GM23338 (cell line): ENCODE measurements at regions not wholly inside any gene's neighbourhood (a gene's known extent, or its start where the extent isn't known, plus 50 kb on each side); places are given as distances from the start of the nearest gene placed in this dataset.

Experiments
- ATAC-seq: fragments of 200-7000 bp; cut with Tn5 transposase; 3 replicates; pipeline ENCODE4 v1.9.1; 2020
- DNase-seq: peaks from one replicate; pipeline ENCODE4 v3.0.0-alpha.2; 2015; ENCODE audit warnings: low spot score
- H2AFZ ChIP-seq: fragments of 200-600 bp; sonication (generic); 2 replicates; pipeline ENCODE4 v1.8.0; 2016; ENCODE audit warnings: antibody characterized with exemption, mild to moderate bottlenecking, moderate library complexity
- H3F3A ChIP-seq: fragments of 200-600 bp; sonication (generic); replicated peaks from 2 replicates; pipeline ENCODE4 v1.8.0; 2017; ENCODE audit warnings: antibody characterized with exemption, mixed run types, low read depth
- H3K27ac ChIP-seq: fragments of 200-600 bp; sonication (generic); 2 replicates; pipeline ENCODE4 v1.6.1; 2016; ENCODE audit warnings: low read depth
- H3K27me3 ChIP-seq: fragments of 200-600 bp; sonication (generic); 2 replicates; pipeline ENCODE4 v1.8.0; 2016; ENCODE audit warnings: mild to moderate bottlenecking, mixed run types, moderate library complexity; ENCODE audit not compliant: insufficient read depth
- H3K36me3 ChIP-seq: fragments of 200-600 bp; sonication (generic); 2 replicates; pipeline ENCODE4 v1.8.0; 2016; ENCODE audit warnings: mild to moderate bottlenecking; ENCODE audit not compliant: insufficient read depth
- H3K4me1 ChIP-seq: fragments of 200-600 bp; sonication (generic); 2 replicates; pipeline ENCODE4 v1.8.0; 2016; ENCODE audit warnings: mild to moderate bottlenecking, moderate library complexity; ENCODE audit not compliant: insufficient read depth
- H3K4me2 ChIP-seq: fragments of 200-600 bp; sonication (generic); 2 replicates; pipeline ENCODE4 v1.7.1; 2017; ENCODE audit warnings: mixed run types
- H3K4me3 ChIP-seq: fragments of 200-600 bp; sonication (generic); 2 replicates; pipeline ENCODE4 v1.6.1; 2016; ENCODE audit warnings: mixed run types
- H3K79me2 ChIP-seq: fragments of 200-600 bp; sonication (generic); replicated peaks from 2 replicates; pipeline ENCODE4 v1.8.0; 2017; ENCODE audit warnings: mild to moderate bottlenecking; ENCODE audit not compliant: insufficient read depth
- H3K9me2 ChIP-seq: fragments of 200-600 bp; sonication (generic); 2 replicates; pipeline ENCODE4 v1.8.0; 2017; ENCODE audit not compliant: insufficient read depth
- H4K20me1 ChIP-seq: fragments of 200-600 bp; sonication (generic); replicated peaks from 2 replicates; pipeline ENCODE4 v1.8.0; 2017; ENCODE audit warnings: mild to moderate bottlenecking; ENCODE audit not compliant: insufficient read depth
- H3K27ac Mint-ChIP-seq: 2 replicates; pipeline ENCODE4 v1.8.0; 2020; ENCODE audit warnings: inconsistent platforms, mild to moderate bottlenecking, moderate library complexity, mixed read lengths
- H3K27me3 Mint-ChIP-seq: 3 replicates; pipeline ENCODE4 v1.8.0; 2022; ENCODE audit warnings: low read depth, mild to moderate bottlenecking, moderate library complexity, mixed read lengths, inconsistent platforms; ENCODE audit not compliant: insufficient read depth, poor library complexity
- H3K36me3 Mint-ChIP-seq: 3 replicates; pipeline ENCODE4 v1.8.0; 2021; ENCODE audit warnings: low read depth, mild to moderate bottlenecking, inconsistent platforms, moderate library complexity, mixed read lengths
- H3K4me1 Mint-ChIP-seq: 3 replicates; pipeline ENCODE4 v1.8.0; 2020; ENCODE audit warnings: mild to moderate bottlenecking, inconsistent platforms, mixed read lengths
- H3K4me3 Mint-ChIP-seq: 3 replicates; pipeline ENCODE4 v1.8.0; 2021; ENCODE audit warnings: moderate library complexity, mild to moderate bottlenecking, inconsistent platforms, mixed read lengths
- H3K9me3 Mint-ChIP-seq: 3 replicates; pipeline ENCODE4 v1.8.0; 2020; ENCODE audit warnings: moderate library complexity, mild to moderate bottlenecking, inconsistent platforms, mixed read lengths
- CREB1 ChIP-seq: fragments of 250-450 bp; sonication (Bioruptor Pico); IDR thresholded peaks from 2 replicates; pipeline ENCODE4 v1.5.0; 2020; ENCODE audit warnings: low read depth, mild to moderate bottlenecking, moderate library complexity
- ETS1 ChIP-seq: IDR thresholded peaks from 2 replicates; pipeline ENCODE4 v1.6.1; 2016; ENCODE audit warnings: antibody characterized with exemption
- EZH2 ChIP-seq: fragments of 200-600 bp; sonication (generic); IDR thresholded peaks from one replicate; pipeline ENCODE4 v1.8.0; 2017; ENCODE audit warnings: antibody characterized with exemption, mild to moderate bottlenecking, low read depth; ENCODE audit not compliant: unreplicated experiment
- NANOG ChIP-seq: IDR thresholded peaks from 2 replicates; pipeline ENCODE4 v1.6.1; 2016; ENCODE audit warnings: antibody characterized with exemption, borderline replicate concordance
- POLR2AphosphoS5 ChIP-seq: IDR thresholded peaks from 2 replicates; pipeline ENCODE4 v1.6.1; 2016; ENCODE audit warnings: antibody characterized with exemption, low read depth
- STAT1 ChIP-seq: IDR thresholded peaks from one replicate; pipeline ENCODE4 v1.6.1; 2016; ENCODE audit warnings: antibody characterized with exemption; ENCODE audit not compliant: unreplicated experiment
- ZNF114 ChIP-seq: fragments of 250-450 bp; sonication (Bioruptor Pico); IDR thresholded peaks from 2 replicates; pipeline ENCODE4 v1.5.0; 2020; ENCODE audit warnings: mild to moderate bottlenecking, moderate library complexity
- ZNF331 ChIP-seq: fragments of 250-450 bp; sonication (Bioruptor Pico); IDR thresholded peaks from 2 replicates; pipeline ENCODE4 v1.5.0; 2020; ENCODE audit warnings: low read depth, mild to moderate bottlenecking, moderate library complexity
- ZNF462 ChIP-seq: fragments of 250-450 bp; sonication (Bioruptor Pico); IDR thresholded peaks from 2 replicates; pipeline ENCODE4 v1.5.0; 2020; ENCODE audit warnings: mild to moderate bottlenecking, moderate library complexity

GRCh38 chr1:81584398-81584797, 216.3 kb upstream of the ADGRL2 start (continued):
- TF ChIP-seq ZNF462 (CRISPR knock-in tag), result no peak

- H3K4me2 ChIP-seq, result no peak overlapping the region
- H3K27ac Mint-ChIP-seq, result no peak overlapping the region
- TF ChIP-seq CREB1 (CRISPR knock-in tag) (no peak), EZH2 (no peak), ZNF114 (CRISPR knock-in tag) (no peak), ZNF462 (CRISPR knock-in tag) (no peak), ZNF331 (CRISPR knock-in tag) (no peak), STAT1 (no peak), POLR2AphosphoS5 (no peak), ETS1 (no peak), NANOG (no peak)
These were observed 216.9 kb upstream of the ADGRL2 start for GRCh38 chr1:81583878-81584277.

More at GRCh38 chr1:81583878-81584277, 216.9 kb upstream of the ADGRL2 start:
- H3F3A ChIP-seq, result no peaks in the 10 kb centered on the region
- no peaks in the 10 kb centered on the region for H3K36me3 ChIP-seq
- H3K9me2 ChIP-seq, result no peaks in the 10 kb centered on the region
- Mint-ChIP-seq H3K4me3 (no peak overlapping the region), H3K4me1 (peaks cover 13% of the 10 kb centered on the region), H3K9me3 (no peaks in the 10 kb centered on the region), H3K36me3 (no peaks in the 10 kb centered on the region), H3K27me3 (peaks cover 2% of the 10 kb centered on the region)
- no peak overlapping the region for H2AFZ ChIP-seq
- no peaks in the 10 kb centered on the region for H4K20me1 ChIP-seq
- no peak overlapping the region for H3K4me3 ChIP-seq
- no peak overlapping the region for H3K27ac ChIP-seq
- no peaks in the 10 kb centered on the region for H3K27me3 ChIP-seq
- ATAC-seq, result no peak
- H3K4me1 ChIP-seq, result peaks cover 6% of the 10 kb centered on the region
- DNase-seq, result no peak
- no peaks in the 10 kb centered on the region for H3K79me2 ChIP-seq
